ENCODE measurements at regions not wholly inside any gene's neighbourhood (a gene's known extent, or its start where the extent isn't known, plus 50 kb on each side); places are given as distances from the start of the nearest gene placed in this dataset.

DNA sequence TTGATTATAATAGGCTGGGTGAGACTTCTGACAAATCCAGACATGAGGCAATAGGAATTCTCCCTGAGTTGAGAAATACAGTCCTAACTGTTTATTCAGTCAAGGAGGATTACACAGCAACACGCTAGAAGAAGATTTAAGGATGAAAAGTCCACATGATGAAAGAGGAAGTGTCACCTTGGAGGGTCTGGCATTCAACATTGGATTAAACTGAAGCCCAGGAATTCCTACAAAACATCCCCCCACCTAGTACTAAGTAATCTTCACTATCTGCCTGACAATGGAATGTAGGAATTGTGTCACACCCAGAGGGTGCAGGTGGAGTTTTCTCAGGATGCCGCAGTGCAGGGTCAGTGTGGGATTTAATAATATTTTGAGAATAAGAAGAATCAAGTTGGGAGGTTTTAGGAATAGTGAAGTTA is 142.4 kb downstream of the SOCS6 start:
- H3K23ac ChIP-seq (ENCODE audit: low read length) = no peak overlapping the region

GRCh38 chr18:70430501-70431173 is 141.8 kb downstream of the SOCS6 start:
- DNase-seq = no peak
- no peak overlapping the region for H3K27ac ChIP-seq (ENCODE audit: low read depth, low read length)

More for the DNA sequence above, 142.4 kb downstream of the SOCS6 start:
- Histone ChIP-seq H3K79me2 (ENCODE audit: control insufficient read depth, insufficient read depth, low read length) (no peaks in the 10 kb centered on the region), H3K36me3 (ENCODE audit: control insufficient read depth, insufficient read depth, low read length) (no peaks in the 10 kb centered on the region), H3K27me3 (ENCODE audit: insufficient read depth, low read length, poor library complexity) (no peaks in the 10 kb centered on the region), H3K79me1 (ENCODE audit: low read length) (no peaks in the 10 kb centered on the region), H3K9ac (ENCODE audit: low read length) (no peak overlapping the region), H2AK5ac (ENCODE audit: low read length) (no peak overlapping the region), H3K4me3 (ENCODE audit: low read length) (no peak overlapping the region), H4K8ac (ENCODE audit: low read depth, low read length) (no peak overlapping the region), H3K4me1 (ENCODE audit: control insufficient read depth, low read depth, low read length) (no peaks in the 10 kb centered on the region), H3K4me2 (ENCODE audit: low read length) (no peak overlapping the region), H3K27ac (ENCODE audit: low read depth, low read length) (no peak overlapping the region), H3K4ac (ENCODE audit: low read depth, low read length) (no peak overlapping the region), H3K56ac (ENCODE audit: low read length) (no peak overlapping the region), H2BK5ac (ENCODE audit: low read length) (no peak overlapping the region), H4K5ac (ENCODE audit: low read length) (no peak overlapping the region), H2BK15ac (replicated peaks; ENCODE audit: low read depth) (no peak overlapping the region), H2BK120ac (ENCODE audit: low read depth, low read length) (no peak overlapping the region), H3K18ac (ENCODE audit: low read length) (no peak overlapping the region)
- no CpG with 5 or more reads among the region's 2 CpGs for WGBS (ENCODE audit: extremely low coverage, insufficient coverage, low lambda C conversion rate)
- peak; percentile 83 for DNase-seq

DNA sequence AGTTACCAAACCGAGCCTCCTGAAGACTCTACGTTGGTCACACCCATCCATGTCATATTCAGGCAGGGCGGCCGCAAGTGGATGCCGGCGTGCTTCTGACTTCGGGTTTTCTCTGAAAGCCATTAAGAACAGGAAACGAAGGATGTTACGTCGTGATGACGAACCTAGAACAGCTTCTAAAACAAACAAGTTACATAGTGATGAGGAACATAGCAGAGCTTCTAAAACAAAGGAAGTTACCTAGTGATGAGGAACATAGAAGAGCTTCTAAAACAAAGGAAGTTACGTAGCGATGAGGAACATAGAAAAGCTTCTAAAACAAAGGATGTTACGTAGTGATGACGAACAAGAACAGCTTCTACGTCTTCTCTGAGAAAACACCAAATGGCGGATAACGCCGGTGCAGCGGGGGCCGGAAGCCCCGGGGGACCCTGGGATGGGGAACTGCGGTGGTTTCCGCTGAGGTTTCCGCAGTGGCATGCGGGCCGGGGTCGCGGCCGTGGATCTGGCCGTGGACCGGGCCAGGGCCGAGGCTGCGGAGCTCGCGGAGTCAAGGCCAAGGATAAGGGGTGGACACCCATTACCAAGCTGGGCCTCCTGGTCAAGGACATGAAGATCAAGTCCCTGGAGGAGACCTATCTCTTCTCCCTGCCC is 141.1 kb downstream of the SOCS6 start:
- Histone ChIP-seq H2AK5ac (ENCODE audit: low read length) (no peak overlapping the region), H3K4me2 (ENCODE audit: low read length) (no peak overlapping the region), H3K4me3 (ENCODE audit: low read length) (no peak overlapping the region), H3K27ac (ENCODE audit: low read depth, low read length) (no peak overlapping the region), H3K36me3 (ENCODE audit: control insufficient read depth, insufficient read depth, low read length) (no peaks in the 10 kb centered on the region), H3K23ac (ENCODE audit: low read length) (no peak overlapping the region), H3K18ac (ENCODE audit: low read length) (no peak overlapping the region), H3K4me1 (ENCODE audit: control insufficient read depth, low read depth, low read length) (no peaks in the 10 kb centered on the region), H2BK120ac (ENCODE audit: low read depth, low read length) (no peak overlapping the region), H3K56ac (ENCODE audit: low read length) (no peak overlapping the region), H3K79me2 (ENCODE audit: control insufficient read depth, insufficient read depth, low read length) (no peaks in the 10 kb centered on the region), H3K27me3 (ENCODE audit: insufficient read depth, low read length, poor library complexity) (no peaks in the 10 kb centered on the region), H3K4ac (ENCODE audit: low read depth, low read length) (no peak overlapping the region), H2BK5ac (ENCODE audit: low read length) (no peak overlapping the region), H4K8ac (ENCODE audit: low read depth, low read length) (no peak overlapping the region), H3K79me1 (ENCODE audit: low read length) (no peaks in the 10 kb centered on the region), H2BK15ac (replicated peaks; ENCODE audit: low read depth) (no peak overlapping the region), H3K9ac (ENCODE audit: low read length) (no peak overlapping the region), H4K5ac (ENCODE audit: low read length) (no peak overlapping the region)
- no peak for DNase-seq
- no CpG with 5 or more reads among the region's 36 CpGs for WGBS (ENCODE audit: extremely low coverage, insufficient coverage, low lambda C conversion rate)

More at GRCh38 chr18:70430501-70431173, 141.8 kb downstream of the SOCS6 start:
- Histone ChIP-seq H3K56ac (ENCODE audit: low read length) (peak overlapping the region; percentile 42), H3K79me1 (ENCODE audit: low read length) (no peaks in the 10 kb centered on the region), H3K4me1 (ENCODE audit: control insufficient read depth, low read depth, low read length) (no peaks in the 10 kb centered on the region), H3K27me3 (ENCODE audit: insufficient read depth, low read length, poor library complexity) (no peaks in the 10 kb centered on the region), H3K18ac (ENCODE audit: low read length) (peak overlapping the region; percentile 34), H3K4me2 (ENCODE audit: low read length) (no peak overlapping the region), H2BK5ac (ENCODE audit: low read length) (no peak overlapping the region), H2BK120ac (ENCODE audit: low read depth, low read length) (no peak overlapping the region), H3K4ac (ENCODE audit: low read depth, low read length) (no peak overlapping the region), H3K4me3 (ENCODE audit: low read length) (no peak overlapping the region), H3K23ac (ENCODE audit: low read length) (no peak overlapping the region), H3K9ac (ENCODE audit: low read length) (no peak overlapping the region), H4K5ac (ENCODE audit: low read length) (no peak overlapping the region), H4K8ac (ENCODE audit: low read depth, low read length) (no peak overlapping the region), H2AK5ac (ENCODE audit: low read length) (no peak overlapping the region), H3K36me3 (ENCODE audit: control insufficient read depth, insufficient read depth, low read length) (no peaks in the 10 kb centered on the region), H2BK15ac (replicated peaks; ENCODE audit: low read depth) (no peak overlapping the region), H3K79me2 (ENCODE audit: control insufficient read depth, insufficient read depth, low read length) (no peaks in the 10 kb centered on the region)
- WGBS (ENCODE audit: extremely low coverage, insufficient coverage, low lambda C conversion rate) = no CpG with 5 or more reads among the region's 26 CpGs

DNA sequence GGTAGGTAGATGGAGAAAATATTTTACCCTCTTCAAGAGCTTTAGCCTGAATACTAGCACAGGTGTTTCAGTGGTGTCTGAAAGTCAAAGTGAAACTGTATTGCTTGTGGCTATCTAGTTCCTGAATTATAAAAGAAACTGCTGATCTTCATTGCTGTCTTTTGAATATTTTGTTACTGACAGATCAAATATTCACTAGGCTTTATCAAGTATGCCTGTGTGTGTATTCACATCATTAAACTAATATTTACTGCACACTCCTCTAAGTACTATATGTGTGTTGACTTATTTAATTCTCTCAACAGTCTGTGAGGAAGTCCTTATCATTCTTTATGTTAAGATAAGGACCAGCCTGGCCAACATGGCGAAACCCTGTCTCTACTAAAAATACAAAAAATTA is 139.6 kb downstream of the SOCS6 start:
- Histone ChIP-seq H3K4me1 (ENCODE audit: control insufficient read depth, low read depth, low read length) (peaks cover 4% of the 10 kb centered on the region), H3K79me1 (ENCODE audit: low read length) (no peaks in the 10 kb centered on the region), H3K4ac (ENCODE audit: low read depth, low read length) (no peak overlapping the region), H3K9ac (ENCODE audit: low read length) (no peak overlapping the region), H4K8ac (ENCODE audit: low read depth, low read length) (no peak overlapping the region), H2AK5ac (ENCODE audit: low read length) (no peak overlapping the region), H2BK15ac (replicated peaks; ENCODE audit: low read depth) (no peak overlapping the region), H3K23ac (ENCODE audit: low read length) (no peak overlapping the region), H2BK5ac (ENCODE audit: low read length) (no peak overlapping the region), H4K5ac (ENCODE audit: low read length) (no peak overlapping the region), H3K18ac (ENCODE audit: low read length) (no peak overlapping the region), H3K36me3 (ENCODE audit: control insufficient read depth, insufficient read depth, low read length) (no peaks in the 10 kb centered on the region), H3K79me2 (ENCODE audit: control insufficient read depth, insufficient read depth, low read length) (no peaks in the 10 kb centered on the region), H3K4me2 (ENCODE audit: low read length) (no peak overlapping the region), H3K27ac (ENCODE audit: low read depth, low read length) (no peak overlapping the region), H3K56ac (ENCODE audit: low read length) (no peak overlapping the region), H2BK120ac (ENCODE audit: low read depth, low read length) (no peak overlapping the region), H3K4me3 (ENCODE audit: low read length) (no peak overlapping the region), H3K27me3 (ENCODE audit: insufficient read depth, low read length, poor library complexity) (no peaks in the 10 kb centered on the region)
- no CpG with 5 or more reads among the region's 1 CpG for WGBS (ENCODE audit: extremely low coverage, insufficient coverage, low lambda C conversion rate)
- DNase-seq = no peak

- Histone ChIP-seq H3K4me1 (ENCODE audit: control insufficient read depth, low read depth, low read length) (peaks cover 7% of the 10 kb centered on the region), H3K4ac (ENCODE audit: low read depth, low read length) (no peak overlapping the region), H2BK15ac (replicated peaks; ENCODE audit: low read depth) (no peak overlapping the region), H3K56ac (ENCODE audit: low read length) (no peak overlapping the region), H3K4me2 (ENCODE audit: low read length) (no peak overlapping the region), H3K23ac (ENCODE audit: low read length) (no peak overlapping the region), H4K5ac (ENCODE audit: low read length) (no peak overlapping the region), H3K27ac (ENCODE audit: low read depth, low read length) (no peak overlapping the region), H3K79me2 (ENCODE audit: control insufficient read depth, insufficient read depth, low read length) (no peaks in the 10 kb centered on the region), H3K27me3 (ENCODE audit: insufficient read depth, low read length, poor library complexity) (no peaks in the 10 kb centered on the region), H2AK5ac (ENCODE audit: low read length) (no peak overlapping the region), H3K79me1 (ENCODE audit: low read length) (no peaks in the 10 kb centered on the region), H3K18ac (ENCODE audit: low read length) (no peak overlapping the region), H2BK120ac (ENCODE audit: low read depth, low read length) (no peak overlapping the region), H3K9ac (ENCODE audit: low read length) (no peak overlapping the region), H4K8ac (ENCODE audit: low read depth, low read length) (no peak overlapping the region), H2BK5ac (ENCODE audit: low read length) (no peak overlapping the region), H3K4me3 (ENCODE audit: low read length) (no peak overlapping the region), H3K36me3 (ENCODE audit: control insufficient read depth, insufficient read depth, low read length) (no peaks in the 10 kb centered on the region)
- DNase-seq = no peak
- no CpG with 5 or more reads among the region's 9 CpGs for WGBS (ENCODE audit: extremely low coverage, insufficient coverage, low lambda C conversion rate)
Measured at GRCh38 chr18:70426818-70427217, 138.0 kb downstream of the SOCS6 start.
